Adipocyte (in vitro differentiated cells): ENCODE measurements at regions not wholly inside any gene's neighbourhood (a gene's known extent, or its start where the extent isn't known, plus 50 kb on each side); places are given as distances from the start of the nearest gene placed in this dataset.
"Not testable (repeated sequence)": the region's sequence is repeated elsewhere in the genome, so short reads cannot be mapped to it uniquely, and the experiment has no call there.

Source experiments
- DNase-seq: peaks from one replicate; pipeline ENCODE4 v3.0.0-alpha.2; 2015; ENCODE audit warnings: low read depth
- H3K27me3 ChIP-seq: replicated peaks from 2 replicates; pipeline ENCODE4 v1.7.0; 2013; ENCODE audit warnings: mild to moderate bottlenecking, low read length, moderate library complexity; ENCODE audit not compliant: control insufficient read depth, insufficient read depth
- H3K36me3 ChIP-seq: 2 replicates; pipeline ENCODE4 v1.7.0; 2013; ENCODE audit warnings: low read length, mild to moderate bottlenecking, moderate library complexity; ENCODE audit not compliant: control insufficient read depth, insufficient read depth, severe bottlenecking
- H3K4me1 ChIP-seq: 2 replicates; pipeline ENCODE4 v1.7.0; 2013; ENCODE audit warnings: mild to moderate bottlenecking, low read length, moderate library complexity; ENCODE audit not compliant: control insufficient read depth, insufficient read depth
- H3K4me3 ChIP-seq: 2 replicates; pipeline ENCODE4 v1.7.0; 2013; ENCODE audit warnings: mild to moderate bottlenecking, low read length, moderate library complexity
- H3K9ac ChIP-seq: 2 replicates; pipeline ENCODE4 v1.7.0; 2013; ENCODE audit warnings: mild to moderate bottlenecking, low read length, moderate library complexity
- H3K9me3 ChIP-seq: 2 replicates; pipeline ENCODE4 v1.7.0; 2013; ENCODE audit warnings: mild to moderate bottlenecking, low read length, moderate library complexity; ENCODE audit not compliant: control insufficient read depth

DNA sequence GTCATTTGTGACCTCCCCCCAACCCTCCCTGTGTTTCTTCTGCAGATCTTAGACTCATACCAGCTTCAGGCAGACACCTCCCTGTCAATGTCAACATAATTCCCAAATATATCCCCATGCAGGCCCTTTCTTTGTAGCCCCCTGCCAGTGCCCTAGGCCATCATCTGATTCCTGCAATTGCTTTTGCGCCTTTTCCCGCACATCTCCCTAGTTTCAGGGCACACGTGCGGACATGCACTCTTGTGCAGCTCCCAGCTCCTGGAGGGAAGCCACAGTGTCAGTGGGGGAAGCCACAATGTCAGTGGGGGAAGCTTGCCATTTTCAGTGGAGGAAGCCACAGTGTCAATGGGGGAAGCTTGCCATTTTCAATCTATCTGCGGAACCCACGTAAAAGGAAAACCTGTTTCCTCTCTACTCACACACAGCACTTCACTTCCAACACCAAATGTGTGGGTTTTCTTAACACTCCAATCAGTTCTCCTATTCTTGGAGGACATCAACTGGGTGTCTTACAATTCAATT is 256.4 kb downstream of the ACKR3 start:
- Histone ChIP-seq H3K4me1 (peaks cover 19% of the 10 kb centered on the region), H3K36me3 (no peaks in the 10 kb centered on the region), H3K9me3 (peaks cover 13% of the 10 kb centered on the region), H3K4me3 (no peak overlapping the region), H3K27me3 (no peaks in the 10 kb centered on the region), H3K9ac (no peak overlapping the region)
- DNase-seq, result no peak

DNA sequence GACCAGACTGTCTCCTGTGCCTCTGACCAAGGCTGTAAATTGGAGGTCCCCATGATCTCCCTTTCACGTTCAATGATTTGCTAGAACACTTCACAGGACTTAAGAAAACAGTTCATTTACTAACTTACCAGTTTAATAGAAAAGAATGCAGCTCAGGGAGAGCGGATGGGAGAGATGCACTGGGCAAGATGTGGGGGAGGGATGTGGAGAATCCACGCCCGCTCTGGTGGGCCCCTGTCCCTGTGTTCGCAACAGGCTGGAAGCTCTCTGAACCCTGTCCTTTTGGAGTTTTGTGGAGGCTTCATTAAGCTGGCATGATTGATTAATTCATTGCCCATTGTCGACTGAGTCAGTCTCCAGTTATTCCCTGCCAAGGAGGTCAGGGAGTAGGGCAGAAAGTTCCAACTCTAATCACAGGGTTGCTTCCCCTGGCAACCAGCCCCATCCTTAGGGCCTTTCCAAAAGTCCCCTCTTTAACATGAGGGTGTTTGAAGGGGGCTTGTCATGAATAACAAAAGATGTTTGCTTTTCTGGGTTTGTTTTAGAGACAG is 257.1 kb downstream of the ACKR3 start:
- H3K4me3 ChIP-seq, result no peak overlapping the region
- peaks cover 7% of the 10 kb centered on the region for H3K9me3 ChIP-seq
- no peak for DNase-seq
- no peak overlapping the region for H3K9ac ChIP-seq
- peaks cover 19% of the 10 kb centered on the region for H3K4me1 ChIP-seq
- no peaks in the 10 kb centered on the region for H3K36me3 ChIP-seq
- H3K27me3 ChIP-seq, result no peaks in the 10 kb centered on the region

GRCh38 chr2:236827997-236828396 is 257.7 kb upstream of the COPS8 start:
- H3K4me3 ChIP-seq, result no peak overlapping the region
- DNase-seq, result no peak
- no peaks in the 10 kb centered on the region for H3K27me3 ChIP-seq
- peaks cover 19% of the 10 kb centered on the region for H3K4me1 ChIP-seq
- no peak overlapping the region for H3K9ac ChIP-seq
- no peaks in the 10 kb centered on the region for H3K36me3 ChIP-seq
- H3K9me3 ChIP-seq, result no peaks in the 10 kb centered on the region

DNA sequence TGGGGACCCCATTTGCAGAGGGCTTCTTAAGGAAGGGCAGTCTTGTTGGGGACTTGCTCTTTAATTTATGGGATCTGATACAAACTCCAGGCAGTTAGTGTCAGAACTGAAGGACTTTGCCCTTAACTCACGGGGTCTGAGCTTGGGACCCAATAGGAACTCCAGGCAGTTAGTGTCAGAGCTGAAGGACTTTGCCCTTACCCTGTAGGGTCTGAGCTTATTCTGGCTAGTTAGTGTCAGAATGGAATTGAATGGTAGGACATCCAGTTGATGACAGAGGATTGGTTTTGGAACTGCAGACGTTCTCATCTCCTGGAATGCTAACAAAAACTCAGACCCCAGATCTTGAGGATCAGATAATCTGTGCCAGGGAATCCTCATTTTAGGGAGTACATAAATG is 256.9 kb upstream of the COPS8 start:
- no peaks in the 10 kb centered on the region for H3K27me3 ChIP-seq
- DNase-seq, result no peak
- peaks cover 23% of the 10 kb centered on the region for H3K4me1 ChIP-seq
- H3K9me3 ChIP-seq, result no peaks in the 10 kb centered on the region
- no peaks in the 10 kb centered on the region for H3K36me3 ChIP-seq
- no peak overlapping the region for H3K4me3 ChIP-seq
- no peak overlapping the region for H3K9ac ChIP-seq

- Histone ChIP-seq H3K4me1 (peaks cover 20% of the 10 kb centered on the region), H3K36me3 (no peaks in the 10 kb centered on the region), H3K4me3 (no peak overlapping the region), H3K27me3 (no peaks in the 10 kb centered on the region), H3K9ac (no peak overlapping the region), H3K9me3 (peaks cover 6% of the 10 kb centered on the region)
- no peak for DNase-seq
Observed at GRCh38 chr2:236830926-236831325, 254.8 kb upstream of the COPS8 start.

- peaks cover 13% of the 10 kb centered on the region for H3K4me1 ChIP-seq
- H3K4me3 ChIP-seq, result no peak overlapping the region
- no peaks in the 10 kb centered on the region for H3K36me3 ChIP-seq
- peaks cover 6% of the 10 kb centered on the region for H3K9me3 ChIP-seq
- H3K9ac ChIP-seq, result no peak overlapping the region
- no peak for DNase-seq
- H3K27me3 ChIP-seq, result no peaks in the 10 kb centered on the region
Observed at GRCh38 chr2:236831698-236832097, 254.0 kb upstream of the COPS8 start.

DNA sequence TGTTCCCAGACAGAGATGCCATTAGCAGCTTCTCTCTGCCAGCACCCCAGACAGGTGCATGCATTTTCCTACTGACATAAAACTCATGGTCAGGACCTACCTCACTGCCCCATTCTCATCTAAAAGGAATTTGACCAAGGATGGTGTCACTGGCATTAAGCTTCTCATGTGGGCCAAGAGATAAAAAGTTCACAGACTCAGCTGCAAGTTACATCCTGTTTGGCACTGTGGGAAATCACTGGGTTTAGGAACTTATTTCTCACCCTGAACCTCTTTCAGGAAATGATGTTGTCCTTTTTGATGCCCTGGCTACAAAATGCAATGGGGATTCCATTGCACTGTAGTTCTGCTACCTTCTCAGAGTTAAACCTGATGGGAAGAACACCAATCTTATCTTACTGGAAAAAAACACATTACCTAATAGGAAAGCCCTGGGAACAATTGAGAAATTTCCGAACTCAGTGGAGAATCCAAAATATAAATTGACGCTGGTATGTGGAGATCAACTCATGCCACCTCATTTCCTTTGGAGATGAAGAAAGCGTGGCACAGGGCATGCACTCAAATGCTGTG is 252.1 kb upstream of the COPS8 start:
- no peak for DNase-seq

DNA sequence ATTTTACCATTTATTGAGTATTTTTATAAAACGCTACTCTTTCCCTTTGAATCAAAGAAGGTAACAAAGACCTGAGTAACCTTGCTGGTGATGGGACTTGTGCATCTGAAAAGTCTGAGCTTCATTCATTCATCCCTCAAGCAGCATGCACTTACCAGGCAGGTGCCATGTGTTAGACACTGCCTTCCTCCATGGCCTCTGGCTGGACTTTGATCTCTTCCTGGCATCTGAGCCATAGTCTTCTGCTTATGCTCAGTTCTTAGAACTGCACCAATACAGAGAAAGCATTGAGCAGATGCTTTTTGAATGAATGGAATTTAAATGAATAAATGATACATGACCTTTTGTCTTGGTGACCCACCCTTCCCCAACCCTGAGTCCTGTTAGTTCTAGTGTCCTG is 251.4 kb upstream of the COPS8 start:
- Histone ChIP-seq H3K27me3 (peaks cover 4% of the 10 kb centered on the region), H3K9ac (no peak overlapping the region), H3K4me1 (peaks cover 4% of the 10 kb centered on the region), H3K36me3 (no peaks in the 10 kb centered on the region), H3K9me3 (peaks cover 6% of the 10 kb centered on the region), H3K4me3 (no peak overlapping the region)
- DNase-seq, result no peak

More for the DNA sequence above, 252.1 kb upstream of the COPS8 start:
- H3K4me3 ChIP-seq, result no peak overlapping the region
- no peaks in the 10 kb centered on the region for H3K36me3 ChIP-seq
- peaks cover 6% of the 10 kb centered on the region for H3K9me3 ChIP-seq
- peaks cover 4% of the 10 kb centered on the region for H3K27me3 ChIP-seq
- H3K4me1 ChIP-seq, result peaks cover 4% of the 10 kb centered on the region
- no peak overlapping the region for H3K9ac ChIP-seq

- DNase-seq, result no peak
- Histone ChIP-seq H3K27me3 (peaks cover 4% of the 10 kb centered on the region), H3K36me3 (no peaks in the 10 kb centered on the region), H3K9me3 (peaks cover 6% of the 10 kb centered on the region), H3K4me3 (no peak overlapping the region), H3K4me1 (peaks cover 4% of the 10 kb centered on the region), H3K9ac (no peak overlapping the region)
Observed at GRCh38 chr2:236835307-236836024, 250.2 kb upstream of the COPS8 start.

GRCh38 chr2:236836028-236836427 is 249.7 kb upstream of the COPS8 start:
- not testable (repeated sequence) for H3K27me3 ChIP-seq, H3K36me3 ChIP-seq, DNase-seq, H3K4me1 ChIP-seq, H3K4me3 ChIP-seq, H3K9me3 ChIP-seq, H3K9ac ChIP-seq

DNA sequence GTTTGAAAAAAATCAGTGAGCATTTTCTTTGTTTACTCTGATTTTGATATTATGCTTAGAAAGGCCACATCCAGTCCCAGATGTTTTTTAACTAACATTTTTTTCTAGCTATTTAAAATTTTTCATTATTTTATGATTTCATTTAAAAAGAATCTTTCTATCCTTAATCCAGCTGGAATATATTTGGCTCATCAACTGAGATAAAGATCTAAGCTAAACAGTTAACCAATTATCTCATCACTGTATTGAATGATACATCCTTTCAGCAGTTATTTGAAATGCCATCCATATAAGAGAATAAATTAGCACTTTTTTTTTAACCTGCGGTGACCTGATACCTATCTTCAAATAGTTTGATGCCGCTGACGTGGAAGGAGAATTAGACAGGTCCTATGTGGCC is 245.5 kb upstream of the COPS8 start:
- Histone ChIP-seq H3K4me3 (no peak overlapping the region), H3K27me3 (peaks cover 8% of the 10 kb centered on the region), H3K4me1 (no peaks in the 10 kb centered on the region), H3K9ac (no peak overlapping the region), H3K36me3 (no peaks in the 10 kb centered on the region), H3K9me3 (peaks cover 4% of the 10 kb centered on the region)
- DNase-seq, result peak; percentile 12
